ENCODE measurements at regions not wholly inside any gene's neighbourhood (a gene's known extent, or its start where the extent isn't known, plus 50 kb on each side); places are given as distances from the start of the nearest gene placed in this dataset.

DNA sequence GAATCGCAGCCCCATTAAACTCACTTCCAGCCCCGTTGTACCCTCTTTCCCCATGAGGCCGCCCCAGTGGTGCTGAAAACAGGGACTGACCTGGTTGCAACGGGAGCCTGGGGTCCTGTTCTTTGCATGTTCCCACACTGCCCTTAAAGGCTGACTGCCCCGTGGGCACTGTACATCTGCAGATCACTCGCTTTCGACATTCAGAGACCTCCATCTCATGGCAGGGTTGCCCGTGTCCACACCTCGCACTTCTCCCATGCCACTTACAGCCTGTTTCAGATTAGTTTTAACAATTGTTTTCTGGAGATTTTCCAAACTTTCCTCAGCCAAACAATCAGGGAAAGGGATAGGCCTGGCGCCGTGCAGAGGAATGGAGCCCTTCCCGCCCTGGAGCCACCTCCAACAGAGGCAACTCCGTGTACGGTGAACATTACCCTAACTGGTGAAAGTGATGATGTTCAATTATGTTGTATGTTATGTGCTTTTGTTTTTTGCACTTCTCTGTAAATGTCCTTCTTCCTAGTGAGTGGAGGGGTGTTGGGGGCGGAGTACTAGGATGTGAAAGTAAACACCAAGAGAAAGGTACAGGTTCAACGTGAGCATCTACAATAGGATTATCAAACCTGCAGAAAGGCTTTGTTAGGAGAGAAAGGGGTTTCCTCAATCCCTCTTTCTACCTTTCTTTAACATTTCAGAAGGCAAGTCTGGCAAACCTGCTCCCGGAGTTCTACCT lies 262.8 kb downstream of the FOXO1 start:
- POLR2A ChIA-PET (ENCODE audit: low non-redundant PET), result no interaction called here
- H3K27ac ChIP-seq, result peak overlapping the region; percentile 90
- CTCF ChIA-PET, result interaction anchor here (0.7 kb wide), 1 partner anchor 269 kb away, joined by 3 read pairs; no protein-coding TSS in a partner anchor

GRCh38 chr13:40404407-40404806 lies 262.0 kb downstream of the FOXO1 start:
- CTCF ChIA-PET, result interaction anchor here (0.7 kb wide), 1 partner anchor 268 kb away, joined by 3 read pairs; no protein-coding TSS in a partner anchor
- no peak for DNase-seq (ENCODE audit: low spot score)

More for the DNA sequence above, 262.8 kb downstream of the FOXO1 start:
- no peak for DNase-seq (ENCODE audit: low spot score)
- TF ChIP-seq, protein P1, sequence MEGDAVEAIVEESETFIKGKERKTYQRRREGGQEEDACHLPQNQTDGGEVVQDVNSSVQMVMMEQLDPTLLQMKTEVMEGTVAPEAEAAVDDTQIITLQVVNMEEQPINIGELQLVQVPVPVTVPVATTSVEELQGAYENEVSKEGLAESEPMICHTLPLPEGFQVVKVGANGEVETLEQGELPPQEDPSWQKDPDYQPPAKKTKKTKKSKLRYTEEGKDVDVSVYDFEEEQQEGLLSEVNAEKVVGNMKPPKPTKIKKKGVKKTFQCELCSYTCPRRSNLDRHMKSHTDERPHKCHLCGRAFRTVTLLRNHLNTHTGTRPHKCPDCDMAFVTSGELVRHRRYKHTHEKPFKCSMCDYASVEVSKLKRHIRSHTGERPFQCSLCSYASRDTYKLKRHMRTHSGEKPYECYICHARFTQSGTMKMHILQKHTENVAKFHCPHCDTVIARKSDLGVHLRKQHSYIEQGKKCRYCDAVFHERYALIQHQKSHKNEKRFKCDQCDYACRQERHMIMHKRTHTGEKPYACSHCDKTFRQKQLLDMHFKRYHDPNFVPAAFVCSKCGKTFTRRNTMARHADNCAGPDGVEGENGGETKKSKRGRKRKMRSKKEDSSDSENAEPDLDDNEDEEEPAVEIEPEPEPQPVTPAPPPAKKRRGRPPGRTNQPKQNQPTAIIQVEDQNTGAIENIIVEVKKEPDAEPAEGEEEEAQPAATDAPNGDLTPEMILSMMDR (conservative IDR thresholded peaks at IDR 0.05; ENCODE audit: low read depth), result no peak

DNA sequence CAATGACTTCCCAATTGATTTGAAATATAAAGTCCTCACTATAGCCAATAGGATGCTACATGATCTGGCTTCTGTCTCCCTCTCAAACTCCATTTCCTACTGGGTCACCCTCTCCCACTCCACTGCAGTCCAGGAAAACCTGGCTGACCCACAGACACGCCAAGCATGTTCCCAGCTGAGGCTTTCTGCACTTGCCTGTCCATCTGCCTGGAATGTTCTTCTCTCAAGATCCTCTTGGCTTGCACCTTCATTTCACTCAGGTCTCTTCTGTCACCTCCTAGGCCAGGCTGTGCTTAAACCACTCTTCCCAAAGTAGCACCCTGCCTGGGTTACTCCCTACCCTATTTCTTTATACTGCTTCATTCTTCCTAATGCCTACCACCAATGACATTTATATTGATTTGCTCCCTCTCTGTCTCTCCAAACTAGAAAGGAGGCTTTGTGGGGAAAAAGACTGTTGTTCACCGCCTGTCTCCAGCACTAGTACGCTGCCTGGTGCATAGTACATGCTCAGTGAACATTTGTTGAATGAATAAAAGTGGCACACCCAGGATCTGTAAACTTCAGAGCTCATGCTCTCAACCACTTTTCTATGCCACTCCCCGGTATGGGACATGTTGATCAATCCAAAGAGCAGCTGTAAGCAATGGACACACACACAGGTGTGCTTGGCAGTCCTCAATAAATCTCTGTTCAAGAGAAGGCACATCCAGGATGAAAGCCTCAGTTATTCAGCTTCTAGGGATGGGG lies 261.3 kb downstream of the FOXO1 start:
- H3K27ac ChIP-seq, result no peak overlapping the region
- ChIA-PET POLR2A (ENCODE audit: low non-redundant PET) (no interaction called here), CTCF (no interaction called here)
- DNase-seq (ENCODE audit: low spot score), result no peak
- TF ChIP-seq, protein P1 (conservative IDR thresholded peaks at IDR 0.05; ENCODE audit: low read depth), result no peak

More at GRCh38 chr13:40404407-40404806, 262.0 kb downstream of the FOXO1 start:
- TF ChIP-seq, protein P1 (conservative IDR thresholded peaks at IDR 0.05; ENCODE audit: low read depth), result no peak
- POLR2A ChIA-PET (ENCODE audit: low non-redundant PET), result no interaction called here
- no peak overlapping the region for H3K27ac ChIP-seq

DNA sequence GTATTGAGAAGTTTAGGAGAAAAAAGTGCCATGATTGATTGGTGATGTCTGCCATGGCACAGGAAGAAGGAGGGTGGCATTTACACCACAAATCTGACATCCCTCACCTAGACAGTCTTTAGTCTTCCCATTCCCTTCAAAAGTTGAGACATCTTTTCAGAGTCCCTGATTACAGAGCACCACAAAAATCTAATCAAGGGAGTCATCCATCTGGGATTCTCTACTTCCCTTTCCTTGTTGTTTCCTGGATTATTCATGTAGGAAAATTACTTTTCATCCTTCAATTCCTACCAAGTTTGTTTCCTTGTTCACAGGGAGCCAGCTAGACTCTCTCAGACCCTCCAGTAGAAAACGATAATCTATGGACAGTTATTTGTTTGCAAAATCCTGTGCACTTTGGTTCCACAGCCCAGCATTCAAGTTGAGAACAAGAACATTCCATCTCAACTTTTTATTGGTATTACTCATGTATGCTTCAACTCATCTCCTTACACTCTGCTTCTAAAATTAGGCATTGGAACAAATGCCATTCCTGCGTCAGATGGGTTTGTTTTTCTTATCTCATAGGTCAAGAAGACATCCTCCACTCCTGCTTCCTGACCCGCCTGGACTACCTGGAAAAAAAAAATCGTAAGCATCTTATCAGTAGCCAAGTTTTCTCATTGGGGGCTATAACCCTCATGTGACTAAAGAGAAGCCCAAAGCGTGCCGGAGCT lies 259.9 kb downstream of the FOXO1 start:
- H3K27ac ChIP-seq, result no peak overlapping the region
- POLR2A ChIA-PET (ENCODE audit: low non-redundant PET), result interaction anchor here (0.9 kb wide), 1 partner anchor 204 kb away, joined by 4 read pairs; no protein-coding TSS in a partner anchor
- TF ChIP-seq, protein P1 (conservative IDR thresholded peaks at IDR 0.05; ENCODE audit: low read depth), result no peak
- CTCF ChIA-PET, result no interaction called here
- DNase-seq (ENCODE audit: low spot score), result peak; percentile 56

DNA sequence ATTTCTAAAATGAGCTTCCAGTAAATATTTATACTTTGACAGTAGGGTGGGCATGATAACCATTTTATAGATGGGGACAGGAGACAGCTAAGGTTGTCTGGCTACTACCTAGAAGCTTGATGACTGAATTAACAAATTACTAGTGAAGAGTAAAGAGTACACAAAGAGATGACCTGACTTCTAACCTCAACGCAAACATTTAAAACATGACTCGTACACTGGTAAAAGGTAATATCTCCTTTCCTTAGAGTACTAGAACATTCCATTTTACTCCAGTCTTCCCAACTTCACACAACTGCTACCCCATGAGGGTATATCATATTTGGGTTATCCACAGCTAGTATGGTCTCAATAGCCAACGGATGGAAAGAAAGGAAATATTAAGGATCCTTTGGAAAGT lies 258.9 kb downstream of the FOXO1 start:
- no peak for DNase-seq (ENCODE audit: low spot score)
- H3K27ac ChIP-seq, result no peak overlapping the region
- ChIA-PET POLR2A (ENCODE audit: low non-redundant PET) (interaction anchor here (0.9 kb wide), 1 partner anchor 205 kb away, joined by 4 read pairs; no protein-coding TSS in a partner anchor), CTCF (interaction anchor here (0.6 to 1.1 kb wide), 2 partner anchors 8 to 15 kb away, joined by 5 read pairs; no protein-coding TSS in a partner anchor)
- TF ChIP-seq, protein P1 (conservative IDR thresholded peaks at IDR 0.05; ENCODE audit: low read depth), result no peak

- CTCF ChIA-PET, result interaction anchor here (0.6 kb wide), 1 partner anchor 625 kb away, joined by 3 read pairs; no protein-coding TSS in a partner anchor
- no peak overlapping the region for H3K27ac ChIP-seq
- POLR2A ChIA-PET (ENCODE audit: low non-redundant PET), result no interaction called here
- DNase-seq (ENCODE audit: low spot score), result peak; percentile 66
- TF ChIP-seq, protein P1 (conservative IDR thresholded peaks at IDR 0.05; ENCODE audit: low read depth), result no peak
These were observed 257.8 kb downstream of the FOXO1 start for GRCh38 chr13:40408602-40409001.

Measured in RWPE1 (cell line).